ENCODE measurements at regions not wholly inside any gene's neighbourhood (a gene's known extent, or its start where the extent isn't known, plus 50 kb on each side); places are given as distances from the start of the nearest gene placed in this dataset.

GRCh38 chr7:46213154-46213537 lies 292.1 kb upstream of the IGFBP3 start:
- Histone ChIP-seq H3K27ac (no peak overlapping the region), H3K36me3 (ENCODE audit: insufficient read depth) (no peaks in the 10 kb centered on the region), H3K9ac (no peak overlapping the region), H3K4me3 (IDR thresholded peaks at IDR 0.05; ENCODE audit: insufficient read depth, low read depth, low read length) (no peak overlapping the region), H3K4me2 (no peak overlapping the region), H3K27me3 (ENCODE audit: insufficient read depth, low read depth) (no peaks in the 10 kb centered on the region), H3K4me1 (ENCODE audit: low read depth, poor library complexity, severe bottlenecking) (peaks cover 11% of the 10 kb centered on the region), H3K79me2 (ENCODE audit: insufficient read depth, low read depth) (no peaks in the 10 kb centered on the region), H2AFZ (ENCODE audit: low read depth) (no peak overlapping the region), H4K20me1 (ENCODE audit: insufficient read depth) (no peaks in the 10 kb centered on the region)
- no peak for TF ChIP-seq CTCF (conservative IDR thresholded peaks at IDR 0.05; ENCODE audit: low read depth, low read length)

- no peak overlapping the region for H3K27ac ChIP-seq
- H3K9ac ChIP-seq, result no peak overlapping the region
- H3K4me3 ChIP-seq (IDR thresholded peaks at IDR 0.05; ENCODE audit: insufficient read depth, low read depth, low read length), result no peak overlapping the region
- no peaks in the 10 kb centered on the region for H3K79me2 ChIP-seq (ENCODE audit: insufficient read depth, low read depth)
- no peaks in the 10 kb centered on the region for H3K36me3 ChIP-seq (ENCODE audit: insufficient read depth)
- H3K4me1 ChIP-seq (ENCODE audit: low read depth, poor library complexity, severe bottlenecking), result peaks cover 17% of the 10 kb centered on the region
- no peaks in the 10 kb centered on the region for H3K27me3 ChIP-seq (ENCODE audit: insufficient read depth, low read depth)
- TF ChIP-seq CTCF (conservative IDR thresholded peaks at IDR 0.05; ENCODE audit: low read depth, low read length), result no peak
- no peaks in the 10 kb centered on the region for H4K20me1 ChIP-seq (ENCODE audit: insufficient read depth)
- H2AFZ ChIP-seq (ENCODE audit: low read depth), result no peak overlapping the region
- no peak overlapping the region for H3K4me2 ChIP-seq
Observed at GRCh38 chr7:46212425-46213153, 291.5 kb upstream of the IGFBP3 start.

GRCh38 chr7:46210467-46210866 lies 289.4 kb upstream of the IGFBP3 start:
- H3K79me2 ChIP-seq (ENCODE audit: insufficient read depth, low read depth), result no peaks in the 10 kb centered on the region
- H3K36me3 ChIP-seq (ENCODE audit: insufficient read depth), result no peaks in the 10 kb centered on the region
- H3K4me3 ChIP-seq (IDR thresholded peaks at IDR 0.05; ENCODE audit: insufficient read depth, low read depth, low read length), result no peak overlapping the region
- H3K27me3 ChIP-seq (ENCODE audit: insufficient read depth, low read depth), result no peaks in the 10 kb centered on the region
- no peaks in the 10 kb centered on the region for H4K20me1 ChIP-seq (ENCODE audit: insufficient read depth)
- H3K4me2 ChIP-seq, result no peak overlapping the region
- no peak overlapping the region for H2AFZ ChIP-seq (ENCODE audit: low read depth)
- no peak for TF ChIP-seq CTCF (conservative IDR thresholded peaks at IDR 0.05; ENCODE audit: low read depth, low read length)
- H3K4me1 ChIP-seq (ENCODE audit: low read depth, poor library complexity, severe bottlenecking), result peaks cover 38% of the 10 kb centered on the region
- no peak overlapping the region for H3K27ac ChIP-seq
- H3K9ac ChIP-seq, result no peak overlapping the region

- Histone ChIP-seq H3K36me3 (ENCODE audit: insufficient read depth) (no peaks in the 10 kb centered on the region), H3K27me3 (ENCODE audit: insufficient read depth, low read depth) (no peaks in the 10 kb centered on the region), H4K20me1 (ENCODE audit: insufficient read depth) (no peaks in the 10 kb centered on the region), H3K4me1 (ENCODE audit: low read depth, poor library complexity, severe bottlenecking) (peaks cover 44% of the 10 kb centered on the region), H3K9ac (no peak overlapping the region), H3K79me2 (ENCODE audit: insufficient read depth, low read depth) (no peaks in the 10 kb centered on the region), H2AFZ (ENCODE audit: low read depth) (no peak overlapping the region), H3K4me2 (no peak overlapping the region), H3K27ac (no peak overlapping the region), H3K4me3 (IDR thresholded peaks at IDR 0.05; ENCODE audit: insufficient read depth, low read depth, low read length) (no peak overlapping the region)
- TF ChIP-seq CTCF (conservative IDR thresholded peaks at IDR 0.05; ENCODE audit: low read depth, low read length), result no peak
Observed at GRCh38 chr7:46209611-46210388, 288.7 kb upstream of the IGFBP3 start.
